NOMO-1 treated with DMSO at 0.1 percent for 48 hours (cell line): ENCODE measurements at regions not wholly inside any gene's neighbourhood (a gene's known extent, or its start where the extent isn't known, plus 50 kb on each side); places are given as distances from the start of the nearest gene placed in this dataset.

Experiments used
- DNase-seq: peaks from one replicate; lab custom pipeline; 2025; ENCODE audit not compliant: unreplicated experiment; lab: John Stamatoyannopoulos, UW

DNA sequence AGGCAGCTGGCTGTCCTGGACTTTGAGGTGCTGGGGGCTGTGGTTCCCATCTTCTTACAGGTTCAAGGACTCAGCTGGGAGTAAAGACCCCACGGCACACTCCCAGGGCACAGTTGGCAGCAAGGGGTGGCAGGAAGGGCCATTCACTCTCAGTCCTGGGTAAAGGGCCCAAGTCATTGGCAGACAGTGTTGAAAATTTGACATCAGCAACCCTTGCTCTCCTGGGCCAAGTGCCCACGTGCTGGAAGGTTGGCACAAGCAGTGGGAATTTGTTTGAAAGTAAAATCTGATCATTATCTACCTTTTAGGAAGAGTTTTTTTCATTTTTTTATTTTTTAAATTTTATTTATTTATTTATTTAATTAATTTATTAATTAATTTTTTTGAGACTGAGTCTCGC is 241.6 kb upstream of the MKI67 start:
- DNase-seq = no peak

DNA sequence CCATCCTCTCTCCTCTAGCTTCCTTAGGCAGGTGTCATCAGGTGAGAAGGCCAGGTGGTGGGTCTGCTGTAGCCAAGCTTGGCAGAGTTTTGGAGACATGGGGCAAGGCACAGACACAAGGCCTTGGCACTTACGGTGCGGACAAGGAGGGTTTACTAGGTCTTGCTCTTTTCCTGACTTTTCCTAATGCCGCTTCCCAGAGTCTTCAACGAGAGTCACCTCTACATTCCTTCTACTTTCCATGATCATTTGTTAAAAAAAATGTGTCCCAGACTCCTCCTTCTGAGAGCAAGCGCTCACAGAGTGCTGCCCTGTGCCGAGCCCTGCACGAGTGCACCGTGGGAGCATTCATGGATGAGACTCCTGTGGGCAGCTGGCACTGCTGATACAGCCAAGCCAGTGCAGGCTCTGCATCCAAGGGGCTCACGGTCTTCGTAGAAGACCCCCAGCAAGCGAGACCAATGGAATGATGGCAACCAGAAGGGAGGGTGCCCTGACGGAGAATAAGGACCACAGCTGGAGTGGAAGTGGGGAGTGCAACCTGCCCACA is 243.0 kb upstream of the MKI67 start:
- DNase-seq = no peak

DNA sequence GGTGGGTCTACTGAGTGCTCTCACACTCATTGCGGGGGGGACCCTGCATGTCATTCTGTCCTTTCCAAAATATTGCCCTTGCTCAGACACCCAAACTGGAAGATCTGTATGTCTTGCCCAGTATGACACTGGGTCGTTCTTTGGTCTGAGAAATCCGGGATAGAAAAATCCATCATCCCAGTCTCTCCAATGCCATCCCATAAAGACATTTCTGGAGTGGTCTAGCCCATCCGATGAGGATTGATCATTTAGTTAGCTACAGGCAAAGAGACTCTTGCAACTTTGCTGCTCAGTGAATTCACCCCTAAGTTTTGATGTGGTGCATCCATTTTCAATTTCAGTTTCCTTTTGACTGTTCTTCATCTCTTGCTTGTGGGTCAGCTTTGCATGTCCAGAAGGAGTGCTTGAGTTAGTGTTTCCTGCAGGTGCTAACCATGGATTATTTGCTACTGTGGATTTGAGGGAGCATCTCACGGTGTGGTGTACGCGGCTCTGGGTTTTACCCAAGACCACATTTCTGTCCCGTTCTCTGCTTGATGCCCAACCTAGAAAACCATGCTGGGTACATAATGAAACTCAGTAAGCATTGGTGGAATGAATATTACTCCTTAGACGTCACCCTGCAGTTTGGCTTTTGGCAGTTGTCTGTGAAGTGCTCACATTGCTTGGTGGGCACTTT is 247.0 kb upstream of the MKI67 start:
- no peak for DNase-seq

DNA sequence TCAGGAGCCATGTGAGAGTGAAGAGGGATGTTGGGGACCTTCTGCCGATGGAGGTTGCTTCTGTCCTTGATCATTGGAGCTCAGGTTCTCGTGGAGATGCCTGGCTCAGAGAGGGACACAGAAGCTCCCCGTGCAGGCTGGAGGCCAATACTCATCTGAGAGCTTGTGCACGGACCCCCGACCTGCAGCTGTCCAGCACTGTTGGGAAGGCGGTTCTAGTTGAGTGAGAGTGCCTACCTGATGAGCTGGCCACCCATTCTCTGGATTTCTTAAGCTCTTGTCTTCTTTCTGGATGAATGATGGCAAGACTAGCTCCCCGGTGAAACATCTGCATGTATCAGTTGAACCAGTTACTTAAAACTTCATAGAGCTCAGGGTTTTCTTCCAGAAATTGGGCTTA is 247.6 kb upstream of the MKI67 start:
- DNase-seq = no peak

DNA sequence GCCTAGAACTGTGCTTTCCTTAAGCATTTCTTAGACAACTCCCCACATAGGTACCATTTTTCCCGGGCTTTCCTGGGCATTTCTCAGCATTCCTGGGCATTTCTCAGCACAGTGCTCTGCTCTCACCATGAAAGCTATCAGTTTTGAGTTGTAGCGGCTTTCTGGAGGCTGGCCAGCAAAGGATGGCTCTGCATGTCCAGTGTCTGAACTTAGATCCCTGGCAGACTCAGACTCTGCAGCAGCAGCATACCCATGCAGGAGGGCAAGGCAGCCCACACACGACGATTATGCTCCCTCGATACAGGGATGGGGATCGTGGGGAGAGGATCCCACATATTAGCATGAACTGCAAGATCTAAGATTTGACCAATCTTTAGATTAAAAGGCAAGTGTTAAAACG is 248.9 kb upstream of the MKI67 start:
- DNase-seq = no peak

DNA sequence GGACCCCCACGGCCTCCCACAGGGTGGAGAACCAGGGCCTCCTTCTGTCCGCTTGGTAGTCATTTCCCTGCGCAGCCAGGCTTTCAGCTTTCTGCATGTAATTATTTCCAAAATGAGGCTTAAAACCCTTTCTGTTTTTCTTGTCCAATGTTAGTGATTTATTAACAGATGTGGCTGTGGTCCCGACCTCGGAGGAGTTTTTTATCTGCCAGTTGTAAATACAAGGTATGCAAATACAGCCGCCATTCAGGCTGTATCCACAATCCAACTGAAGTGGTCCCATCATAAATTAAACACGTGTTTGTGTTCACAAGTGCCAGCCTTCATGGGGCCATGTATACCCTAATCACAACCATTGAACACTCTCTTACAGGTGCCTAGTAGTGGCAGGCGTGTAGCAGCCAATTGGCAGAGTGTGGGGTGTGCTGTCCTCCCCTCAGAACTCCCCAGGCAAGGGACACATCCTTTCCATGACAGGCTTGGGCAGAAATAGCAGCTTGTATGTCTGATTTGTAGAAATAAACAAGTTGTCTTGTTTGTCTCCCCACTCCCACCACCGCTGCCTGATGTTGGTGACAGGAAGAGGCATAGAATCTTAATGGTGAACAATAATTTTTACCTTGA is 251.3 kb upstream of the MKI67 start:
- no peak for DNase-seq

DNA sequence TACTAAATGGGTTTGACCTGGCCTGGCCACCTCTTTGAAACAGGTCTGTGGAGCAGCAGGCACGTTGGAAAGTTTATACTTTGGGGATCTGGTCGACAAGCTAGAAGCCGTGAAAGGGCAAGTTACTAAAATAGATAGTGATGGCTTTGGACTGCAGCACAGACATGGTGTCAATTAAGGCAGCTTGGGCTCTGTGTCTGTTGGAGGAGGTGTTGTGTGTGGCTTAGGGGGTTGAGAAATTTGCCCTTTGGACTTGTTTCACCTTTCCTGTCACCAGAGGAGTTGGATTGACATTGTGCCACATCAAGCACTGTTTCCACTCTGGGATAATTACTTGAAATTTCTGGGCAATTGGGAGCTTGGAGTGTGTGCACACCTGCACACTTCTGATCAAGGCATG is 251.8 kb upstream of the MKI67 start:
- DNase-seq = no peak

DNA sequence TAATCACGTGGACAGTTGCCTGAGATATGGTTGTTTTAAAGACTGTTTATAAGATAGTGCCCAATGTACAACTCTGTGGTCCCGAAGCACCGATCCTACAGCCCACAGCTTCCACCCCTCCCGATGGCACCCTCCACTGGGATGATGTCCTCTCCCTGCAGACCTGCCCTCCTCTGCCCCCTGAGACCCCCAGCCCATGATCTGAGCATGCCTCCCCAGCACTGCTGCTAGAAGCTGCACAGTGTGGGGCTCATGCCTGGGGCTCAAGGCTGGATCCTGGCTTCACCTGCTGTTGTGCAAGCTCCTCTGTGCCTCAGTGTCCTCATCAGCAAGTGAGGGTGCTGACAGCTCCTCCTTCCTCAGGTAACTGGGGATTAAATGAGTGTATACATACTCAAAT is 254.7 kb upstream of the MKI67 start:
- no peak for DNase-seq

DNA sequence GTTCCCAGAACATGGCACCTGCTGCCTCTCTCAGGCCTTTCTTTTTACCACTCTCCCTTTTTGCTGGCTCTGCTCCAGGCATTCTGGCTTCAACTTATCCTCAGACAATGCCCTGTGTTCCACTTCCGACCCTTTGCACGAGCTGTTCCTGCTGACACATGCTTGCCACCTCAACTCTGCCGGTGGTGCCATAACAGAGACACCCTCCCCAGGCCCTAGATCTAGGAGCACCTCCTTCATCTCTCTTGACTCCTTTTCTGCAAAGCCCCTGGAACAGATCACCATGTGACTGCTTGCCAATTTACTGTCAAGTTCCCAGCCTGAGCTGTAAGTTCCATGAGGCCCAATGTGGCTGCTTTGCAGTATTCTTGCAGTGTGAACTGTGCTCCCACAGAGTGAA is 256.0 kb upstream of the MKI67 start:
- no peak for DNase-seq

DNA sequence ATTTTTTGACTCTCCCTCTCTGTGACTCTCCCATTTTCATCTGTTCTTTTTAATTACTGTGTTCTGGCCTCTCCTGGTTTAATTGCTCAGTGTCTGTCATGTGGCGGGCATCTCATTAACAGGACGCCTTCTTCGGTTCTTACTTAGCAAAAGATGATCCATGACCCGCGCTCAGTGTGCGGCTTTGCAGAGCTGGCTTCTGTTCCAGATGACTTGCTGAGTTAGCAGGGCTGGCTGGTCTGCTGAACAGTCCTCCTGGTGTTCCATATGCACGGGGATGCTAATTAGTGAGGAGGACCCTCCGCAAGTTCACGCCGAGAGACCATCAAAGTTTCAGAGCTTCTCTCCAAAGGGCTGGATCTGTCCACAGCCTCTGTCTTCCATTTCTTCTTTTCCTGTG is 258.6 kb upstream of the MKI67 start:
- DNase-seq = no peak

DNA sequence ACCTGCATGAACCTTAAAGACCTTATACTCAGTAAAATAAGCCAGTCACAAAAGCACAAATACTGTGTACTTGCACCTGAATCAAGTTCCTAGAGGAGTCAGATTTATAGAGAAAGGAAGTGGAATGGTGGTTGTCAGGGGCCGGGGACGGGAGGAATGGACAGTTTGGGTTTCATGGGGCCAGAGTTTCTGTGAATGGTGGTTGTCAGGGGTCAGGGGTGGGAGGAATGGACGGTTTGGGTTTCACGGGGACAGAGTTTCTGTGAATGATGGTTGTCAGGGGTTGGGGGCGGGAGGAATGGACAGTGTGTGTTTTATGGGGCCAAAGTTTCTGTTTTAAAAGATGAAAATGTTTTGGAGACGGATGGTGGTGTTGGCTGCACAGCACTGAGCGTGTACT is 260.0 kb upstream of the MKI67 start:
- DNase-seq = no peak

DNA sequence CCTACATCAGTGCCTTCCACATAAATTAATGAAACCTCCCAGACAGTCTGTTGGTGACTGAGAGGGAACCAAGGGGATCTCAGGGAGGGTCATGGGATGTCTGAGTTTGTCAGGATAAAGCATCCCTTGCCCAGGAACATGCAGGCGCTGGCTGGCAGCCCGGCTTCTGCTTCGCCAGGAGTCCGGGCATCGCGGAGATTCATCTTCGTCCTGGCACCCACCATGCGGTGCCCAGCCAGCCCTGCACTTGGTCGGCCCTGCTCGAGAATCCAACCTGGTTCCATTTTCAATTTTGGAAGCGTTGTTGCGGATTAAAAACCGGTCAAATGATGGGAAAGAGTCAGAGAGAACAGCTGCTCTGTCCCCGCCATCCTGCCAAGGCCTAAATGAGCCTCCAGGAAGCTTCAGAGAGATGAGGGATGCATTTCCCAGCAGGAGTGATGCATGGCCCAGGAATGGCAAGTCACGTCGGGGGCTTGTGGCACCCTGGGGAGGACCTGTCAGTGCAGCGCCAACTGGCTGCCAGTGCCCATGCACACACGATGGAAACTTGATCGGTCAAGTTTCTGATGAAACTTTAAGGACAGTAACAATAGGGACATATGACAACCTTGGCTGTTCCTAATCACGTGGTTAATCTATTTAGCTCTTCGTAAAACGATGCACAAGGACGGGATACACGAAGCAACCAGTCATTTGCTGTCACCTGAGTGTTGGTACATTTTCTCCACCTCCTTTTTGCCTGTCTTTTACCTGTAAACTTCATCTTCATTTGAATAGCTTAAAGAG is 260.8 kb upstream of the MKI67 start:
- DNase-seq = no peak

DNA sequence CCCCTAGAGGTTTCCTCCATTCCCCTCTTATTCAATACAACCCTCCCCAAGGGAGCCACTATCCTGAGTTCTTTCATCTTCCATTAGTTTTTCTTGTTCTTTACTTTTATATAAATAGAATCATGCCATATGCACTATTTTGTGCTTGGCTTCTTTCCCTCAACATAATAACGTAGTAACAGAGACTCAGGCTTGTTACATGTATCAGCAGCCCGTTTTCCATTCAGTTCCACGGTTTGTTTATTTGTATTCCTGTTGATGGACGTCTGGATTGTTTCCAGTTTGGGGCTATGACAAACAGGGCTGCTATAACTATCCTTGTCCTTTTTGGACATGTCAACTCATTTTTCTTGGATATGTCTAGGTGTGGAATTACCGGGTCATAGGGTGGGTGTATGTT is 264.4 kb upstream of the MKI67 start:
- no peak for DNase-seq

DNA sequence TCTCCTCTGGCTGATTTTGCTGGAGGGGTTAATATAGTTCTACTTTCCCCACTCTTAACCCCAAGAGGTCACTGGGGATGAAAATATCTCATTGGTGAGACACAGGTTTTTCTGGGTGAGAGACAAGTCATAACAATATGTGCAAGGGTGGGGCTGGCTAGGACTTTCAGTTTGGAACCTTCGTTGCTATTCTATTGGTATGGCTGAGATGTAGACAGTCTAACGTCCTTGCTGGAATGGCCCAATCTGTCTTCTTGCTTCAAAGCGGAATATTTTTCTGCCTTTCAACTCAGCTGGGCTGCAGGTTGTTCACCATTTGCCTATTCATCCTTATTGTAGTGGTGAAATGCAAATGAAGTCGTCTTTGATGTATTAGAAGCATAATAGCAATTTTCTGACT is 267.3 kb upstream of the MKI67 start:
- no peak for DNase-seq

DNA sequence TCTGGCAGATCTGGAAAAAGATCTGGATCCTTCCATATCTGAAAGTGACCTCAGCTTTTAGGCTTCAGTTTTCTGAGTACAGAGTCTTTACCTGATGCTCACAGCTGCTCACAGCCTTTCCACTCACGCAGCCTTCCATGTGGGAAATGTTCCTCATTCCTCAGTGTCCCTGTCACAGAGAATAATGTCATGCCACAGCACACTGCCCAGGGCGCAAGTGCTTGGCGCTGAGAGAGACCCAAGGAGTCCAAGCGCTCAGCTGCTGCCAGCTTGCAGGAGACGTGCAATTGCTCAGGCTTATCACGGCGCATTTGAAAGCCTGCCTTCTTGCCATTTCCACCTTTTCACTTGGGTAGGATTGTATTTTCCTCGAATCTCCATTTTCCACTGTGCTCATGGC is 271.9 kb upstream of the MKI67 start:
- no peak for DNase-seq

DNA sequence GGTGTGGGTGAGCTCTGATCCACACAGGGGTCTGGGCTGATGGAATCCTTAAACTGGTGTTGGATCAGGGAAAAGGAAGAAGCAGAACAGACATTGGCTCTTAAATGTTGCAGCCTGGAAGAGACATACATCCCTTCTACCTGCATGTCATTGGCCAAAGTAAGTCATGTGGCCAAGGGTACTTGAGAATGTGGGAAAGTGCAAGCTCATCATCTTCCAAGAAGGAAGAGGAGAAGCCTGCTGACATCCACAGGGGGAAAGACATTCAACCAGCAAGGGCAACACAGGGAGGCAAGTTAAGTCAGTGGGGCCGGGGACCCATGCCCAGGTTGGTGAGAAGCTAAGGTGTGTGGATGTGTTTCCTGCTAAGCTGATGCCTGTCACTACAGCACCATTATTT is 272.8 kb upstream of the MKI67 start:
- no peak for DNase-seq

DNA sequence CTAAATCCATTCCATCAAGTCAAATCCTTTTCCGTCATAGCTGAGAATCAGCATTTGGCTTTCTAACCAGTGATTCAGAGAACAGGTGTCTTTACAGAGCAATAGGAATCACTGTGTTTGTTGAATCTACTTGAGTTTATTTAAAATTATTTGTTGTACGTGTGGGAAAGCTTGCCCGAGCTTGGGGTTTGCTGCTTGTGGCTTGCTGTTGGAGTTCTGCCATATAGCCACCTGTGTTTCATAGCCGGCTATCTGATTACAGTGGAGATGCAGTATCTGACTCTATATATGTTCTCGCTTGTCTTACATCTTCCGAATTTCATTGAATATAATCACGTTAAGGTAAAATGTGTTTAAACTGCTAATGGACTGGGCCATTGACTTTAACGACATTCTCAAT is 274.3 kb upstream of the MKI67 start:
- DNase-seq = no peak

DNA sequence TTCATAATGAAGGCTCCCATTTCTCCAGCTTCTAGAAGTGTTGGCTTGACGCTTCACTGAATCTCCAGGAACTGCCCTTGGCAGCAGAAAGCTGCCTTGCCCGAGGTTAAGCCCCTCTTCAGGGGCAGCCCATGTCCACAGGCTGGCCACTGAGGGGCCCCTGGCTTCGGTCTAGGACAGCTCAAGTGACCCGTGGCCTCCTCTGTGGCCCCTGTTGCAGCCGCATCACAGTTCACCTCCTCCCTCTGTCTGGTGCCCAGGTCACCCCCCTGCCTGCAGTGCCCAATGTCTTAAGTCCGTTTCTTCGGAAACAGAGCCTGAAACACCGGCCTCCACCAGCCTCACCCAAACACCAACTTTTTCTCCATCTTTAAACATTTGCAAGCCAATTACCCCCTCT is 279.2 kb upstream of the MKI67 start:
- DNase-seq = no peak

DNA sequence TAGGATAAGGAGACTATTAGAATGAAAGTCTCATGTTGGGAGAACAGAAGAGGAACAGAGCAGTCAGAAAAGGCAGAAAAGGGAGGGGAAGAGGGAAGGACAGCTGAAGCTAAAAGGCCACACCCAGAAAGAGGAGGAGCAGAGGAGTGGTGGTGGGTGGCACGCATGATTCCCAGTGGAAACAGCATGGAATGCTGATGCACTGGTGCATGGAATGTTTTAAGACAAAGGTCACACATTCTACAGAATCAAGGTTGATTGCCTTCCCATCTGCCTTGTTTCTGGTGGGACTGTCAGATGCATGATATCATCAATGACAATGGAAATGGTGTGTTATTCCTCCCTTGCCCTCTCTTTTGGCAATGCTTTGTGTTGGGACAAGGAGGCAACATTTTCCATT is 285.4 kb upstream of the MKI67 start:
- DNase-seq = no peak

DNA sequence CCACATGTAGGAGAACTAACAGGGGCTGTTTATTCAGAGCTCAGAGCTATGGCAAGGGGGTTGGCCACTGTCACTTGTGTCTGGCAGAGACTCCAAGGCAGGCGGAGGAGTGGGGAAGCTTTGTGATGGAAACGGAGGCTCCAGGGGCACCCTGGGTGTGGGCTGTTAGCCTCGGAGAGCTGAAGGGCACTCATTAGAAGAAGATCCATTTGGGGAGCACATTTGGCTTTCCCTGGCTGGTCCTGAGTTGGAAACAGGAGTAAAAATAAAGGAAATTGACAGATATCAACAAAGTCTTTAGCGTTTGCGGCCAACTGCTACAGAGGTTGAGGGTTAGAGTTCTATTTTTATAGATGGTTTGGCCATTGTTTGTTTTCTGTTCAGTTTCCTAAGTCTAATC is 288.3 kb upstream of the MKI67 start:
- no peak for DNase-seq

DNA sequence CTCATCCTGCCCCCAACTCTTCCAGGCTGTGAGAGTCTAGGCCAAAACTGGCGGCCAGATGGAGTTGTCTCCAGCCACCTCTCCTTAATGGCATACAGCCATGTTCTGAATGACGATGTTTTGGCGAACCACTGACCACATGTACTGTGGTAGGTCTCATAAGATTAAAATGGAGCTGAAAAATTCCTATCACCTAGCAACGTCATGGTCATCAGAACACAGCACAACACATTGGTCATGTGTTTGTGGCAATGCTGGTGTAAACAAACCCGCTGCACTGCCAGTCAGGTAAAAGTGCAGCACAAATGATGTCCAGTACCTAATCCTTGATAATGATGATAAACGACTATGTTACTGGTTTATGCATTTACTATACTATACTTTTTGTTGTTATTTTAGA is 290.0 kb upstream of the MKI67 start:
- no peak for DNase-seq

DNA sequence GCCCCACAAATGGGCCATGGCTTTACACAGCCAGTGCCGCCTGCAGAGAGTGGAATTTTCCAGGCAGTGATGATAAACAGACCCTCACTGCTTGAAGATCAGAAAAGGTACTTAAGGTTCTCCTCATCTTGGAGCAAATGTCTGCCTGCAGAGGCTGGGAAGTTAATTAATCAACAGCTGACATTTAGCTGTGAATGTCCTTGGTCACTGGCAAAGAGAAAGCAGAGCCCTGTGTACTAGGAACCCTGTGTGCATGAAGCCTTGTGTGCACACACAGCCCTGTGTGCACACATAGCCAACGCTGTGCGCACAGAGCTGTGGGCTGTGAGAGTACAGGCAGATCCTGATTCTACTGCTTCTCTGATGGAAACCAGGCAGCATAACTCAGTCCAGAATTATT is 291.6 kb upstream of the MKI67 start:
- DNase-seq = no peak
